PC-9 (cell line): ENCODE measurements at regions not wholly inside any gene's neighbourhood (a gene's known extent, or its start where the extent isn't known, plus 50 kb on each side); places are given as distances from the start of the nearest gene placed in this dataset.

Experiments
- BruUV-seq: library from RNA; stranded (reverse); fragments of 400-500 nt; replicated peaks from 2 replicates; lab custom pipeline; 2021; lab: Mats Ljungman, UMichigan
- CTCF ChIA-PET: fragments of 300-600 bp; sonication (Branson Sonifier 250); formaldehyde crosslinking; loops from one replicate; lab custom pipeline; 2022; ENCODE audit warnings: antibody characterized with exemption; lab: Charles Lee
- POLR2A ChIA-PET: fragments of 300-600 bp; sonication (Branson Sonifier 250); formaldehyde crosslinking; loops from one replicate; lab custom pipeline; 2022; ENCODE audit warnings: antibody characterized with exemption; ENCODE audit not compliant: unreplicated experiment; lab: Charles Lee
- DNase-seq, 2 experiments: peaks; one replicate each; pipeline versions ENCODE4 v3.0.0 to v3.0.0-alpha.2; 2015 to 2022; ENCODE audit warnings: mixed read lengths in 1 of 2
- H2AFZ ChIP-seq: fragments of 200-600 bp; sonication (generic); 2 replicates; pipeline ENCODE4 v1.8.1; 2017; ENCODE audit warnings: antibody characterized with exemption
- H3F3A ChIP-seq: fragments of 200-600 bp; sonication (generic); 2 replicates; pipeline ENCODE4 v1.8.1; 2017; ENCODE audit warnings: antibody characterized with exemption, mild to moderate bottlenecking, low read depth; ENCODE audit not compliant: insufficient read depth
- H3K27ac ChIP-seq: fragments of 200-600 bp; sonication (generic); 2 replicates; pipeline ENCODE4 v1.6.1; 2016; ENCODE audit warnings: mixed run types
- H3K27me3 ChIP-seq: fragments of 200-600 bp; sonication (generic); 2 replicates; pipeline ENCODE4 v1.6.1; 2016; ENCODE audit warnings: low read depth, mixed run types; ENCODE audit not compliant: insufficient read depth
- H3K36me3 ChIP-seq: fragments of 200-600 bp; sonication (generic); 2 replicates; pipeline ENCODE4 v1.6.1; 2016; ENCODE audit warnings: low read depth, mixed run types
- H3K4me1 ChIP-seq: fragments of 200-600 bp; sonication (generic); replicated peaks from 2 replicates; pipeline ENCODE4 v1.6.1; 2016; ENCODE audit warnings: mixed run types; ENCODE audit not compliant: insufficient read depth
- H3K4me2 ChIP-seq: fragments of 200-600 bp; sonication (generic); 2 replicates; pipeline ENCODE4 v1.6.1; 2017; ENCODE audit warnings: mixed run types
- H3K4me3 ChIP-seq: fragments of 200-600 bp; sonication (generic); 2 replicates; pipeline ENCODE4 v1.6.1; 2016; ENCODE audit warnings: mixed run types
- H3K79me2 ChIP-seq: fragments of 200-600 bp; sonication (generic); 2 replicates; pipeline ENCODE4 v1.6.1; 2017; ENCODE audit warnings: low read depth, mixed run types
- H3K9me2 ChIP-seq: fragments of 200-600 bp; sonication (generic); 2 replicates; pipeline ENCODE4 v1.8.1; 2017; ENCODE audit warnings: mild to moderate bottlenecking; ENCODE audit not compliant: insufficient read depth
- H3K9me3 ChIP-seq: fragments of 200-600 bp; sonication (generic); 2 replicates; pipeline ENCODE4 v1.8.1; 2016; ENCODE audit warnings: low read depth; ENCODE audit not compliant: insufficient read depth
- H4K20me1 ChIP-seq: fragments of 200-600 bp; sonication (generic); 2 replicates; pipeline ENCODE4 v1.8.1; 2017; ENCODE audit not compliant: insufficient read depth
- EZH2 ChIP-seq: fragments of 200-600 bp; sonication (generic); IDR thresholded peaks from 2 replicates; pipeline ENCODE4 v1.8.0; 2017; ENCODE audit warnings: antibody characterized with exemption, low read depth
- intact Hi-C: fragments of 100-400 bp; cut with micrococcal nuclease; formaldehyde crosslinking; loops from one replicate; pipeline ENCODE4 v1.10.0; 2022; ENCODE audit not compliant: unreplicated experiment
- TF ChIP-seq, protein P1 (sequence below): fragments of 200-600 bp; sonication (generic); conservative IDR thresholded peaks from 2 replicates; pipeline ENCODE4 v1.6.1; 2017; ENCODE audit warnings: mixed run types, antibody characterized with exemption, mild to moderate bottlenecking, moderate library complexity

DNA sequence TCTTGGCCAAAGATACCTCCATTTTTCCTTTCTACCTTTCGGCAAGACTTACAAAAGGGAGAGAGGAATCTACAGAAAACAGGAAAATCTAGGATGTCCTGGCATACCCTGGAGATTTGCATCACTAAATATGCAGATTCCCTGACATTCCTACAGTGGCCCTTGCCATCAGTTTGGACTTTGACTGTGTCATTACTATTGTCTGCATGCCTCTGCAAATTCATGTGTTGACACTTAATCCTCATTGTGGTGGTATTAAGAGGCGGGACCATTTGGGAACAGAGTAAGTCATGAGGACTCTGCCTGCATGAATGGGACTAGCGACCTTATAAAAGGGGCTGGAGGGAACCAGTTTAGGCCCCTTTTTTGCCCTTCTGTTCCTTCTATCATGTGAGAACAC lies 50.5 kb upstream of the DTNBP1 start:
- Histone ChIP-seq H3K9me2 (no peaks in the 10 kb centered on the region), H3K36me3 (no peaks in the 10 kb centered on the region), H3K4me1 (no peaks in the 10 kb centered on the region), H3K4me3 (no peak overlapping the region), H3K79me2 (no peaks in the 10 kb centered on the region), H3K27me3 (peaks cover 86% of the 10 kb centered on the region), H3K9me3 (no peaks in the 10 kb centered on the region), H3K27ac (no peak overlapping the region), H3K4me2 (no peak overlapping the region), H2AFZ (no peak overlapping the region), H4K20me1 (no peaks in the 10 kb centered on the region), H3F3A (no peaks in the 10 kb centered on the region)
- ChIA-PET POLR2A (no interaction called here), CTCF (no interaction called here)
- DNase-seq: no peak
- TF ChIP-seq EZH2: no peak
- TF ChIP-seq, protein P1, sequence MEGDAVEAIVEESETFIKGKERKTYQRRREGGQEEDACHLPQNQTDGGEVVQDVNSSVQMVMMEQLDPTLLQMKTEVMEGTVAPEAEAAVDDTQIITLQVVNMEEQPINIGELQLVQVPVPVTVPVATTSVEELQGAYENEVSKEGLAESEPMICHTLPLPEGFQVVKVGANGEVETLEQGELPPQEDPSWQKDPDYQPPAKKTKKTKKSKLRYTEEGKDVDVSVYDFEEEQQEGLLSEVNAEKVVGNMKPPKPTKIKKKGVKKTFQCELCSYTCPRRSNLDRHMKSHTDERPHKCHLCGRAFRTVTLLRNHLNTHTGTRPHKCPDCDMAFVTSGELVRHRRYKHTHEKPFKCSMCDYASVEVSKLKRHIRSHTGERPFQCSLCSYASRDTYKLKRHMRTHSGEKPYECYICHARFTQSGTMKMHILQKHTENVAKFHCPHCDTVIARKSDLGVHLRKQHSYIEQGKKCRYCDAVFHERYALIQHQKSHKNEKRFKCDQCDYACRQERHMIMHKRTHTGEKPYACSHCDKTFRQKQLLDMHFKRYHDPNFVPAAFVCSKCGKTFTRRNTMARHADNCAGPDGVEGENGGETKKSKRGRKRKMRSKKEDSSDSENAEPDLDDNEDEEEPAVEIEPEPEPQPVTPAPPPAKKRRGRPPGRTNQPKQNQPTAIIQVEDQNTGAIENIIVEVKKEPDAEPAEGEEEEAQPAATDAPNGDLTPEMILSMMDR: no peak
- no TSS peak for BruUV-seq
- intact Hi-C loops: no loop called here

DNA sequence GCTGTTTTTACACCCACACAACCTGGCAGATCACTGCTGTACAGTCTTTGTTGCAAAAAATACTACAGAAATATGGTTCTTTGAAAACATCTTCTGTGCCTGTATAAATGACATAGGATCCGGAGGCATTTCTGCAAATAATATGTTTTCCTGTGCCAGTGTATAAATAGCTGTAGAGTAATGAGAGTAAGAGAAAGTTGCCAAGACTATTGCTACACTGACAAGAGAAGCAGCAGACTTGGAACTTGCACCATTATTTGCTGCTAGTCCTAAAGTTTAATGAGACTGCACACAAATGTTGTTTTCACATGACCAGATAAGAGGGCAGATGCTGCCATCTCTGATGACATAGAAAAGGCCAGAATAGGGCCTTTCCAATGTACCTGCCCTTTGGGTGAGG lies 50.0 kb upstream of the DTNBP1 start:
- intact Hi-C loops: no loop called here
- no peak for TF ChIP-seq EZH2
- TF ChIP-seq, protein P1: no peak
- no peaks in the 10 kb centered on the region for H3K36me3 ChIP-seq
- H3K4me1 ChIP-seq: no peaks in the 10 kb centered on the region
- no TSS peak for BruUV-seq
- H3F3A ChIP-seq: no peaks in the 10 kb centered on the region
- H3K9me3 ChIP-seq: no peaks in the 10 kb centered on the region
- H3K9me2 ChIP-seq: no peaks in the 10 kb centered on the region
- peaks cover 86% of the 10 kb centered on the region for H3K27me3 ChIP-seq
- H3K4me2 ChIP-seq: no peak overlapping the region
- no peaks in the 10 kb centered on the region for H3K79me2 ChIP-seq
- H4K20me1 ChIP-seq: no peaks in the 10 kb centered on the region
- DNase-seq: no peak
- no peak overlapping the region for H2AFZ ChIP-seq
- H3K27ac ChIP-seq: no peak overlapping the region
- ChIA-PET CTCF (no interaction called here), POLR2A (no interaction called here)
- no peak overlapping the region for H3K4me3 ChIP-seq
